H1 (cell line): ENCODE measurements at regions not wholly inside any gene's neighbourhood (a gene's known extent, or its start where the extent isn't known, plus 50 kb on each side); places are given as distances from the start of the nearest gene placed in this dataset.
"Not testable (repeated sequence)": the region's sequence is repeated elsewhere in the genome, so short reads cannot be mapped to it uniquely, and the experiment has no call there.

Source experiments
- CTCF ChIA-PET: fragments of 300-600 bp; sonication (Branson Sonifier 250); formaldehyde crosslinking; loops from one replicate; lab custom pipeline; 2021; ENCODE audit not compliant: partially characterized antibody; lab: Charles Lee
- POLR2A ChIA-PET: fragments of 300-600 bp; sonication (Branson Sonifier 250); formaldehyde crosslinking; loops from one replicate; lab custom pipeline; 2021; ENCODE audit warnings: inconsistent platforms; ENCODE audit not compliant: partially characterized antibody; lab: Charles Lee
- DNase-seq, 2 experiments: peaks; one replicate each; pipeline versions ENCODE4 v3.0.0 to v3.0.0-alpha.2; 2010 to 2022; ENCODE audit warnings: low spot score in 2 of 2, low read depth in 1 of 2, mixed read lengths in 1 of 2
- FAIRE-seq: peaks from 2 replicates; lab custom pipeline; 2011; peaks lifted over from hg19 to GRCh38; lab: Jason Lieb, UNC
- H2AFZ ChIP-seq: 2 replicates; pipeline ENCODE4 v1.8.1; 2012; ENCODE audit warnings: low read length, inconsistent platforms
- H2AK5ac ChIP-seq: 2 replicates; pipeline ENCODE4 v1.6.1; 2013; ENCODE audit warnings: low read depth, low read length
- H2BK120ac ChIP-seq: replicated peaks from 2 replicates; pipeline ENCODE3; 2013; ENCODE audit warnings: low read depth, low read length, inconsistent platforms
- H2BK12ac ChIP-seq: 2 replicates; pipeline ENCODE4 v1.6.1; 2013; ENCODE audit warnings: low read depth, low read length
- H2BK15ac ChIP-seq: 2 replicates; pipeline ENCODE4 v1.6.1; 2013; ENCODE audit warnings: low read length
- H2BK20ac ChIP-seq: 2 replicates; pipeline ENCODE4 v1.6.1; 2013; ENCODE audit warnings: low read length
- H2BK5ac ChIP-seq: 2 replicates; pipeline ENCODE4 v1.6.1; 2013; ENCODE audit warnings: low read depth, low read length
- H3K14ac ChIP-seq: 2 replicates; pipeline ENCODE4 v1.6.1; 2013; ENCODE audit warnings: inconsistent platforms; ENCODE audit not compliant: insufficient read length
- H3K18ac ChIP-seq: 2 replicates; pipeline ENCODE4 v1.6.1; 2013; ENCODE audit warnings: low read length; ENCODE audit errors: extremely low read depth
- H3K23ac ChIP-seq: 2 replicates; pipeline ENCODE4 v1.6.1; 2013; ENCODE audit warnings: inconsistent platforms; ENCODE audit not compliant: insufficient read length
- H3K23me2 ChIP-seq: 2 replicates; pipeline ENCODE4 v1.6.1; 2013; ENCODE audit warnings: low read depth, low read length
- H3K27ac ChIP-seq: 2 replicates; pipeline ENCODE4 v1.6.1; 2011; ENCODE audit warnings: low read depth, low read length, inconsistent platforms
- H3K27me3 ChIP-seq, 4 experiments: replicated peaks in 1 of 4; 1 replicate in 1 of 4; 2 replicates in 3 of 4; pipeline versions ENCODE4 v1.6.1 to v1.8.1; 2011 to 2013; ENCODE audit warnings: low read length in 3 of 4, mild to moderate bottlenecking in 3 of 4, inconsistent platforms in 2 of 4, mixed read lengths in 2 of 4, moderate library complexity in 1 of 4; ENCODE audit not compliant: control insufficient read depth in 3 of 4, insufficient read depth in 3 of 4; ENCODE audit errors: extremely low read depth in 1 of 4
- H3K36me3 ChIP-seq, 4 experiments: 2 replicates each; pipeline versions ENCODE4 v1.6.1 to v1.8.1; 2011 to 2013; ENCODE audit warnings: mild to moderate bottlenecking in 4 of 4, low read length in 3 of 4, moderate library complexity in 2 of 4, control low read depth in 1 of 4, inconsistent platforms in 1 of 4; ENCODE audit not compliant: insufficient read depth in 4 of 4, control insufficient read depth in 2 of 4
- H3K4ac ChIP-seq: replicated peaks from 2 replicates; pipeline ENCODE3; 2013; ENCODE audit warnings: low read length, low read depth, mixed read lengths, inconsistent platforms; ENCODE audit not compliant: insufficient read length
- H3K4me1 ChIP-seq, 4 experiments: replicated peaks in 1 of 4; 1 replicate in 1 of 4; 2 replicates in 3 of 4; pipeline versions ENCODE4 v1.6.1 to v1.8.1; 2011 to 2013; ENCODE audit warnings: low read length in 3 of 4, inconsistent platforms in 2 of 4, mixed read lengths in 1 of 4; ENCODE audit not compliant: insufficient read depth in 4 of 4, control insufficient read depth in 3 of 4
- H3K4me2 ChIP-seq, 2 experiments: 2 replicates each; pipeline versions ENCODE4 v1.6.1 to v1.8.1; 2011 to 2013; ENCODE audit warnings: low read depth in 2 of 2, low read length in 2 of 2, control low read depth in 1 of 2, inconsistent platforms in 1 of 2, mild to moderate bottlenecking in 1 of 2; ENCODE audit not compliant: insufficient read depth in 1 of 2
- H3K4me3 ChIP-seq, 4 experiments: fragments of 200-600, 300-600 bp in 1 of 4; sonication (generic), shearing (Covaris generic), sonication (Bioruptor Twin) in 1 of 4; 2 replicates each; pipeline versions ENCODE4 v1.5.1 to v1.8.1; 2011 to 2016; ENCODE audit warnings: low read length in 4 of 4, low read depth in 3 of 4, control low read depth in 2 of 4, inconsistent platforms in 2 of 4, mild to moderate bottlenecking in 2 of 4, mixed read lengths in 1 of 4, moderate library complexity in 1 of 4; ENCODE audit not compliant: insufficient read depth in 2 of 4; ENCODE audit errors: extremely low read depth in 1 of 4
- H3K56ac ChIP-seq: replicated peaks from 2 replicates; pipeline ENCODE3; 2013; ENCODE audit warnings: low read depth, mild to moderate bottlenecking, mixed read lengths, low read length, inconsistent platforms; ENCODE audit not compliant: insufficient read length
- H3K79me1 ChIP-seq: 2 replicates; pipeline ENCODE4 v1.6.1; 2013; ENCODE audit warnings: low read depth, low read length, control low read depth
- H3K79me2 ChIP-seq, 2 experiments: 2 replicates each; pipeline versions ENCODE4 v1.6.1 to v1.8.1; 2012 to 2013; ENCODE audit warnings: low read length in 2 of 2, mild to moderate bottlenecking in 2 of 2, inconsistent platforms in 1 of 2; ENCODE audit not compliant: insufficient read depth in 2 of 2, control insufficient read depth in 1 of 2
- H3K9ac ChIP-seq, 4 experiments: replicated peaks in 1 of 4; 1 replicate in 1 of 4; 2 replicates in 3 of 4; pipeline versions ENCODE4 v1.6.1 to v1.8.1; 2011 to 2013; ENCODE audit warnings: low read depth in 3 of 4, low read length in 3 of 4, control low read depth in 2 of 4, mild to moderate bottlenecking in 2 of 4, moderate library complexity in 2 of 4, inconsistent platforms in 1 of 4; ENCODE audit errors: extremely low read depth in 1 of 4
- H3K9me3 ChIP-seq, 2 experiments: 2 replicates each; pipeline versions ENCODE4 v1.6.1 to v1.8.1; 2012 to 2013; ENCODE audit warnings: mild to moderate bottlenecking in 2 of 2, moderate library complexity in 2 of 2, control low read depth in 1 of 2, inconsistent platforms in 1 of 2, low read depth in 1 of 2, low read length in 1 of 2, mixed read lengths in 1 of 2; ENCODE audit not compliant: insufficient read depth in 2 of 2
- H4K20me1 ChIP-seq, 2 experiments: replicated peaks in 1 of 2; 2 replicates each; pipeline versions ENCODE3 to v1.8.1; 2011 to 2013; ENCODE audit warnings: inconsistent platforms in 2 of 2, low read length in 2 of 2, mild to moderate bottlenecking in 1 of 2; ENCODE audit not compliant: insufficient read depth in 2 of 2, control insufficient read depth in 1 of 2
- H4K5ac ChIP-seq: 2 replicates; pipeline ENCODE4 v1.6.1; 2013; ENCODE audit warnings: low read length, low read depth, mixed read lengths, inconsistent platforms; ENCODE audit not compliant: insufficient read length
- H4K8ac ChIP-seq: 2 replicates; pipeline ENCODE4 v1.8.0; 2013; ENCODE audit warnings: mild to moderate bottlenecking, moderate library complexity, low read length, inconsistent platforms; ENCODE audit not compliant: insufficient read depth; ENCODE audit errors: extremely low read depth
- H4K91ac ChIP-seq: replicated peaks from 2 replicates; pipeline ENCODE3; 2013; ENCODE audit warnings: low read length, mixed read lengths, inconsistent platforms; ENCODE audit not compliant: insufficient read length
- WGBS, 2 experiments: shearing (Covaris generic) in 1 of 2; methylation state at CpG; one replicate each; pipeline versions ENCODE4 v1.1.6 to v1.1.7; 2013 to 2015; ENCODE audit warnings: low lambda C conversion rate in 2 of 2, mixed read lengths in 2 of 2, inconsistent platforms in 1 of 2, low coverage in 1 of 2, missing lambda C conversion rate in 1 of 2; ENCODE audit not compliant: insufficient replicate concordance in 2 of 2, insufficient coverage in 1 of 2, insufficient read length in 1 of 2; ENCODE audit errors: extremely low coverage in 1 of 2, missing lambda C conversion rate in 1 of 2; 5-methylcytosine and 5-hydroxymethylcytosine counted together

- H2BK12ac ChIP-seq, H3K23me2 ChIP-seq, H4K8ac ChIP-seq, H3K14ac ChIP-seq, H2AK5ac ChIP-seq, POLR2A ChIA-PET, DNase-seq, H3K4me1 ChIP-seq, H3K4me3 ChIP-seq, H3K36me3 ChIP-seq, H3K23ac ChIP-seq, H3K79me2 ChIP-seq, H3K9ac ChIP-seq, H2BK120ac ChIP-seq, H3K56ac ChIP-seq, H2BK15ac ChIP-seq, H3K79me1 ChIP-seq, H2BK5ac ChIP-seq, H3K4me2 ChIP-seq, H4K91ac ChIP-seq, H2BK20ac ChIP-seq, H3K27me3 ChIP-seq, H3K18ac ChIP-seq, H4K20me1 ChIP-seq, H3K4ac ChIP-seq, H4K5ac ChIP-seq, H2AFZ ChIP-seq, H3K9me3 ChIP-seq, FAIRE-seq, H3K27ac ChIP-seq: not testable (repeated sequence)
- WGBS, 2 experiments = 92% methylated on average over 6 of the region's 6 CpGs; no CpG with 5 or more reads in 1 of the 2 experiments
- CTCF ChIA-PET = interaction anchor here (0.7 kb wide), 1 partner anchor 140 kb away, joined by 3 read pairs; no protein-coding TSS in a partner anchor
These were observed 140.9 kb downstream of the EXOC5 start for GRCh38 chr14:57127809-57128208.
